Anterior cingulate cortex (tissue), 58 donors: ENCODE measurements at regions not wholly inside any gene's neighbourhood (a gene's known extent, or its start where the extent isn't known, plus 50 kb on each side); places are given as distances from the start of the nearest gene placed in this dataset.

ENCODE experiments used
- DNase-seq, 58 donors: peaks; one replicate each; lab custom pipeline; 2025; lab: John Stamatoyannopoulos, UW

DNA sequence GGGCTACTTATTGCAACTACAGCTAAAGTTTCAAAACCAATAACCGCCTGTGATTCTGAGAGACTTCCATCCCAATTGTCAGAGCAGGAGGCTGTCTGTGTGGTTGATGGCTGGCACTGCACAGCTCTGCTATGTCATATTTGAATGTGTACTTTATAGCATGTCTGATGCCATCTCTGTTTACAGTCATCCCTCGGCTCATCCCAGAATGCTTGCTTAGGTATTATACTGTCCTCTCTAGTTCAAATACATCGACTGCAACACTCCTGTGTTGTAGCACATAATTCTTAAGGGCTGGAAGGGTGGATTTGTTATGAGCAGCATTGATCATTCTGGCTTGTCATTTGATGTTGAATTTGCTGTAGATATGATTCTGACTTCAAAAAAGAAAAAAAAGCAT, 1617.5 kb upstream of the TENM3 start:
- no peak for DNase-seq

- no peak for DNase-seq
Measured at GRCh38 chr4:180630012-180630665, 1613.1 kb upstream of the TENM3 start.

DNA sequence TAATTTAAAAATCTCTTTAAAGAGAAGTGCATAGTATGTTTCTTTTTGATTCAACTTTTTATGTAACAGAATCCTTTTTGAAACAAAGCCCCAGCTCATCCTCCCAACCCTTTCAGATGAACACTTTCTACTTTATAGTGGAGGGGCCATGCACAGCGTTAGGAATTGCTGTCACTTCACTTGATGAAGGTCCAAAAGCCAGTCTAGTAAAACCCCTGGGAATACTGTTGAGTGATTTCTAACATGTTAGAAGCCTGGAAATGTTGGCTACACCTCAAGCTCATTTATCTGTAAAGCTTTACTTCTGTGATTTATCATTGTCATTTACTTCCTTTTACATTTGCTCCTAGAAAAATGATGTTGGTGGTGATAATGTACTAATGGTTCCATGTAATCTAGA, 1608.9 kb upstream of the TENM3 start:
- no peak for DNase-seq

GRCh38 chr4:180635281-180635680, 1607.9 kb upstream of the TENM3 start:
- no peak for DNase-seq

GRCh38 chr4:180636696-180637404, 1606.4 kb upstream of the TENM3 start:
- DNase-seq: no peak

- DNase-seq: no peak
Measured at GRCh38 chr4:180637616-180638015, 1605.6 kb upstream of the TENM3 start.

GRCh38 chr4:180640193-180640592, 1603.0 kb upstream of the TENM3 start:
- no peak for DNase-seq

DNA sequence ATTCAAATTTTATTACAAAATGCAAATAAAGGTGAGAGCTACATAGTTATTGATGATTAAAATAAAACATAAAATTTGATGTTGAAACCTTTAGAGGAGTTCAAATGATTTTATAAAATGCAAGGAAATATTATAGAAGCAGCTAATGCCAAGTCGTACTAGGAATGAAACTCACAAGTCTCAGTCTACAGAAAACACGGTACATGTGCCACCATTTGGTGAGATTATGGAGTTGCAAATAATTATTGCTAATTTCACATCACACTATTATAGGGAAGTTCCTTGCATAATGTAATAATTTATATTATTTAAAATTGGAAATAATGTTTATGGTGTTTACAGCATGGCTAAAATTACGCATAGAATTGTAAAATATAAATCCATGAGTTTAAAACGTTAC, 1601.7 kb upstream of the TENM3 start:
- peak in 1 of 58 donors; percentile 2 for DNase-seq

DNA sequence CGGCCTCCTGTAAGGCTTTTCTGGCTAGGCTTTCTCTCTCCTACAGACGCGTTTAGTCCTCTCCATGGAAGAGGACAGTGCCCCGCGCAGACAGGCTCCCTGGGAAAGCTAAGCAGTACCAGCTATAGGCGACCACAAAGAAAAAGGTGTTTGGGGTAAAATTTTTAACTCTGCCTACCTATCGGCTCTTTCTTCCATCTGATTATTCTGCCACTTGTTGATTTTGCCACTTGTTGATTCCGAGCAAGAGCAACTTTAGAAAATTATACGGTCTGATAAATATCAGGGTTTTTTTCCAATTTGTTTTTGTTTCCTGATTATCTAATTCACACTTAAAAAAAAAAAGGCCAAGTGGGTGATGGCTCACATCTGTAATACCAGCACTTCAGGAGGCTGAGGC, 1600.5 kb upstream of the TENM3 start:
- DNase-seq: no peak

GRCh38 chr4:180650273-180650672, 1592.9 kb upstream of the TENM3 start:
- DNase-seq: no peak

GRCh38 chr4:180652533-180652932, 1590.7 kb upstream of the TENM3 start:
- no peak for DNase-seq

- DNase-seq: no peak
Measured at GRCh38 chr4:180655886-180656285, 1587.3 kb upstream of the TENM3 start.

GRCh38 chr4:180657881-180658280, 1585.3 kb upstream of the TENM3 start:
- DNase-seq: peak in 1 of 58 donors; percentile 6

- DNase-seq: peak in 46 of 58 donors; percentile 4 to 83 (median 34)
Measured at GRCh38 chr4:180664766-180665368, 1578.3 kb upstream of the TENM3 start.

DNA sequence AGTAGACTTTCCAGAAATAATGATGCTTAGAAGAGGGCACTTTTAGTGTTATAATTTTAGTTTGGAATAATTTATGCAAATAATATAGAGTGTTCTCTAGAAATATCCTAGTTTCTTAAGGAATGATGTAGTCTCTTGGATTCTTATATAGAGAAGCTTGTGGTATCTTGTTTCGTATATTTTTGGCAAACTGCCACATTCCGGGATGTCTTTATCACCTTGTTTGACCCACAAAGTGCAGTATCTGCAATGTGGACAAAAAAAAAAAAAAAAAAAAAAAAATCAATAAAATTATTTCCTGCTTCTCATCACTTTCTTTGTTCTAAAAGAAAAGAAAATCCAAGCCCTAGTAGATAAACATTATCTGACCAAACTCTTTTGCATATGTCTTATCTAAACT, 1577.7 kb upstream of the TENM3 start:
- no peak for DNase-seq

DNA sequence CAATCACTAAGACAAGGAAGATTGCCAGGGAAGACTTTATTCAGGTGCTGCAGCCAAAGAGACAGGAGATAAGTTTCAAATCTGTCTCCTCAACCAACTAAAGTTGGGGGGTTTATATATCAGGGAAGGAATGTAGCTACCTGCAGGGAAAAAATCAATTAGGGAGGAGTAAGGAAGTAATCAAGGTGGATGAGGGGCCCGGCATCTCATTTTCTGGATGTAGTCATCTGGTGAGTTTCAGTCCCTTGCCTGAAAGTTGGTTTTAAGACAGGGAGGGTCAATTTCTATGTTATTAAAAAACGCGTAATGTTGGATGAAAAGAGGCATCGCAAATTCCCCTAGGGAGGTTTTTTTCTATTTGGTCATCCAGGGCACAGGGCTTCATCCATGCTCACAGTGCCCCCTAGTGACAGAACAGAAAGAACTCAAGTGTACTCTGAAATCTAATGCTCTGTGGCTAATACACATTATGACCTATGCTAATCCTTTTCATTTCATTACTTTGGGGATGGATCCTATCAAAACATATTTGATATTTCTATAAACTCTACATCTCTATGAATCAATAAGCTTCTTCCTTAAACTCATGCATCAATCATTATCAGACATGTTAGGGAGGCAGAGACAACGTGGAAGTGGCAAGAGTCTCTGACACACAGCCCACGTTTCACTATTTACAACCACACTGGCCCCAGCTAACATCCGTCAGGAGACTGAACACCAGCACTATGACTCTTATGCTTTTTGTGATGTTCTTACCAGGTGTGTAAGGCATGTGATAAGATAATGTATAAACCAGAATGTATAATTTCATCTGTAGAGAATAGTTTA, 1577.0 kb upstream of the TENM3 start:
- peak in 15 of 58 donors; percentile 4 to 49 (median 7) for DNase-seq

DNA sequence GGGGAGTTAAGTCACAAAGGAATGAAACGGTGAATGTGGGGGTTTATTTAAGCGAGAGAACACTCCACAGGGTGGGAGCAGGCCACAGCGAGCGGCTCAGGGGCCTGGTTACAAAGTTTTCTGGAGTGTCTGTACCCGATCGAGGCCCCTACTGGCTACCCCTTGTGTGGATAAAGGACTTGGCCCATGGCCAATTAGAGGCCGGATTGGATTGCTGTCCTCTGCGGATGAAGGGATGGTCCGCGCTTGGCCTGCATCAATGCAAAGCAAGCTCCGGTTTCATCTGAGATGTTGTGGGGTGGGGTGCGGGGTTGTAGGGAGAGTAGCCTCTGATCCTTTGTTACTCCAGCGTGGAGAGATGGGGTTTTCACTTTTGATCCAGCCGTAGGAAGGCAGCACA, 1574.5 kb upstream of the TENM3 start:
- no peak for DNase-seq

- DNase-seq: no peak
Measured at GRCh38 chr4:180669680-180670079, 1573.5 kb upstream of the TENM3 start.

DNA sequence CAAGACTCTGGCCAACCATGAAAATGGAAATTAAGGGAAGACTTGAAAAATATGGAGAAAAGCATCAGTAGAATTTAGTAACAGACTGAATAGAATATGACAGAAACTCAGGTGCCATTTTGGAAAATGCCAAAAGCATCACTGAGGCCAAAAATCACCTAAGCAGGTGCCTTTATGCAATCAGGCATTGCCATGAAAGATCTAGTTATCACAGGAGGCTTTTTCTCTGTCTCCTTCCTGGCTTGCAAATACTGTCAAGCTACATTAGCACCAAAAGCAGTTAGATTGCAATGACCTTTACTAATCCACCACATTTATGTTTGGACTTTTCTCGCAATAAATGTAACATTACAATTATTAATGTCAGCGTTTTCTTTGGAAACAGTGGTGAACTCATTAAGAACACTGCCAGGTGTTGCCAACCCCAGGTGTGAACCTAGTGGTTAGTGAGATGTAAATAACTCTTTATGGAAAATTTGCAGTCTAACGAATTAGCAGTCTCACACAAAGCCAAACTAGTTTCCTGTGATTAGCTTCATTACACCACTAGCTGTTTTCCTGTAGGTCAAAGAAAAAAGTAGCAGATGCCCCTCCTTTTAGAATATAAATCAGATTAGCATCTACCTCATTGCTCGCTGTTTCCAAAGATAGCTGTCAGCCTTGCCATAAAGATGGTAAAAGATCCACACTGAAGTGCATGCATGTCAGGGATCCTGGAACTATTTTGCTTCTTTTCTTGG, 1568.4 kb upstream of the TENM3 start:
- no peak for DNase-seq

DNA sequence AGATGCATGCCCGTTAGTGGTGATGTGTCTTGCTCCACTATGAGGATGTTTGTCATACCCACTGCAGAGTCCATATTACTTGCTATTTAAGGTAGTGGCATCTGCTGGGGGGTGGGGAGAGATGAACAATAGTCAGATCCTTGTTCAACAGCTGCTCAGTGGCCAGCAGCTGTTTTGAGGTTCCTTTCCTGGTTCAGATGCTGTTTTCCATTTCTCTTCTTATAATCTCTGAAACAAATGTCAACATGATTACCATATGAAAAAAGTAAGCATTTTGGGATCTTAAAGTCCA, 1567.9 kb upstream of the TENM3 start:
- DNase-seq: no peak

DNA sequence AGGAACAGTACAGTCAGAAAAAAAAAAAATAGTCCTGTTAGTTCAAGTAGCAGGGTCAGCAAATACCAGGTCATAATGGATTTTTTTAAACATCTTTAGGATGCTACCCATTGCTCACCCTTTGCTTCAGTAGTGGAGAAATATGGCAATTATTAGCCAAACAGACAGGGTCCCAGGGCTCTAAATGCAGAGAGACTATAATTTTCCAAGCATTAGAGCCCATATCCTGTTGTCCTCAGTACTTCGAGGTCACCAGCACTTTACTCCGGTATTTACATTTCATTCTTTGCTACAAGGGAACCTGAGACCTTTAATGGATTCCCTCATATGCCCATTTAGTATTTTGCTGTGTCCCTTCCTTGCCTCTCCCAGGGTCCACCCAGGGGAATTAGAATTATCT, 1562.9 kb upstream of the TENM3 start:
- DNase-seq: no peak
